Spleen (tissue), 11 donors: ENCODE measurements at regions not wholly inside any gene's neighbourhood (a gene's known extent, or its start where the extent isn't known, plus 50 kb on each side); places are given as distances from the start of the nearest gene placed in this dataset.

Experiments used
- DNase-seq: peaks from one replicate; pipeline ENCODE4 v3.0.0-alpha.2; 2020
- H3K27ac ChIP-seq, 8 donors: fragments of 200-600 bp; sonication (generic) in 7 of 8; 1 replicate in 4 of 8; 2 replicates in 4 of 8; pipeline versions ENCODE4 v1.5.0 to v1.8.0; 2016 to 2021; ENCODE audit warnings: inconsistent platforms in 4 of 8, mild to moderate bottlenecking in 4 of 8, moderate library complexity in 1 of 8
- H3K27me3 ChIP-seq, 7 donors: fragments of 200-600 bp; sonication (generic) in 6 of 7; replicated peaks in 1 of 7; 1 replicate in 4 of 7; 2 replicates in 3 of 7; pipeline versions ENCODE4 v1.5.0 to v1.8.0; 2016 to 2021; ENCODE audit warnings: inconsistent platforms in 3 of 7, mild to moderate bottlenecking in 1 of 7
- H3K36me3 ChIP-seq, 6 donors: fragments of 200-600 bp; sonication (generic) in 5 of 6; 1 replicate in 4 of 6; 2 replicates in 2 of 6; pipeline versions ENCODE4 v1.5.0 to v1.8.0; 2016 to 2021; ENCODE audit warnings: inconsistent platforms in 2 of 6
- H3K4me1 ChIP-seq, 6 donors: fragments of 200-600 bp; sonication (generic) in 5 of 6; 1 replicate in 3 of 6; 2 replicates in 3 of 6; pipeline versions ENCODE4 v1.5.0 to v1.8.0; 2016 to 2021; ENCODE audit warnings: inconsistent platforms in 3 of 6
- H3K4me3 ChIP-seq, 8 donors: fragments of 200-600 bp; sonication (generic) in 7 of 8; 1 replicate in 4 of 8; 2 replicates in 4 of 8; pipeline versions ENCODE4 v1.5.0 to v1.8.0; 2016 to 2021; ENCODE audit warnings: inconsistent platforms in 4 of 8, mild to moderate bottlenecking in 4 of 8, moderate library complexity in 2 of 8
- H3K9me3 ChIP-seq, 8 donors: fragments of 200-600 bp; sonication (generic) in 7 of 8; 1 replicate in 4 of 8; 2 replicates in 4 of 8; pipeline versions ENCODE4 v1.5.0 to v1.8.0; 2016 to 2021; ENCODE audit warnings: inconsistent platforms in 4 of 8
- POLR2A ChIP-seq, 3 donors: fragments of 450-650 bp; IDR thresholded peaks; one replicate each; pipeline ENCODE4 v1.5.1; 2017; ENCODE audit warnings: antibody characterized with exemption in 3 of 3, mild to moderate bottlenecking in 1 of 3
- POLR2AphosphoS5 ChIP-seq, 3 donors: sonication (generic); formaldehyde crosslinking; IDR thresholded peaks; one replicate each; pipeline ENCODE4 v1.5.1; 2017; ENCODE audit warnings: antibody characterized with exemption in 3 of 3
- WGBS, 5 donors: extraction: QIAGEN DNeasy Blood & Tissue Kit in 3 of 5; methylation state at CpG; one replicate each; pipeline versions ENCODE4 v1.1.5 to v1.1.7; 2013 to 2018; 5-methylcytosine and 5-hydroxymethylcytosine counted together
- intact Hi-C: fragments of 100-400 bp; cut with DNase I; formaldehyde crosslinking; loops from one replicate; pipeline ENCODE4 v1.15.0; 2023; ENCODE audit warnings: low total_unique reads
- TF ChIP-seq, protein P1 (sequence below), 11 experiments: fragments of 200-600 bp in 7 of 11; fragments of 450-650 bp in 4 of 11; sonication (generic) in 4 of 11; IDR thresholded peaks in 8 of 11; conservative IDR thresholded peaks in 3 of 11; 1 replicate in 7 of 11; 2 replicates in 4 of 11; pipeline versions ENCODE4 v1.4.0 to v1.8.0; 2016 to 2021; ENCODE audit warnings: antibody characterized with exemption in 11 of 11, inconsistent platforms in 4 of 11, mild to moderate bottlenecking in 1 of 11
- donor health status: healthy with polysubstance abuse.
- donor health status: DM: no; HTN: no; CAD: no; lungs with moderate emphysema.
- donor health status: DM: no; HTN: no; CAD: no.
- donor health status: Bipolar disorder and iron deficiency.
- donor health status: healthy.
- donor health status: DM: no; HTN: no; CAD: no.
- donor health status: DM: yes; HTN: yes; CAD: no.

DNA sequence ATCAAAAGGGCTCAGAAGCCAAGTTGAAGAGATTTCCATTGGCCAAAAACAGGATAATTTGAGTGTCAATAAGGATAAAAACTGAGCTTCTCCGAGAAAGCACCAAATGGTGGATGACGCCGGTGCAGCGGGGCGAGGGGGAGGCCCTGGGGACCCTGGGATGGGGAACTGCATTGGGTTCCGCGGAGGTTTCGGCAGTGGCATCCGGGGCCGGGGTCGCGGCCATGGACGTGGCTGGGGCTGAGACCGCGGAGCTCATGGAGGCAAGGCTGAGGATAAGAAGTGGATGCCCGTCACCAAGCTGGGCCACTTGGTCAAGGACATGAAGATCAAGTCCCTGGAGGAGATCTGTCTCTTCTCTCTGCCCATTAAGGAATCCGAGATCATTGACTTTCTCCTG is 97.2 kb downstream of the DMRTA2 start:
- no peaks in the 10 kb centered on the region for H3K9me3 ChIP-seq
- 93 to 96% (median 94%) methylated on average over 17 of the region's 17 CpGs for WGBS, 5 donors
- TF ChIP-seq POLR2A (IDR thresholded peaks at IDR 0.05) = no peak
- TF ChIP-seq POLR2AphosphoS5 (IDR thresholded peaks at IDR 0.05) = no peak
- TF ChIP-seq, protein P1, sequence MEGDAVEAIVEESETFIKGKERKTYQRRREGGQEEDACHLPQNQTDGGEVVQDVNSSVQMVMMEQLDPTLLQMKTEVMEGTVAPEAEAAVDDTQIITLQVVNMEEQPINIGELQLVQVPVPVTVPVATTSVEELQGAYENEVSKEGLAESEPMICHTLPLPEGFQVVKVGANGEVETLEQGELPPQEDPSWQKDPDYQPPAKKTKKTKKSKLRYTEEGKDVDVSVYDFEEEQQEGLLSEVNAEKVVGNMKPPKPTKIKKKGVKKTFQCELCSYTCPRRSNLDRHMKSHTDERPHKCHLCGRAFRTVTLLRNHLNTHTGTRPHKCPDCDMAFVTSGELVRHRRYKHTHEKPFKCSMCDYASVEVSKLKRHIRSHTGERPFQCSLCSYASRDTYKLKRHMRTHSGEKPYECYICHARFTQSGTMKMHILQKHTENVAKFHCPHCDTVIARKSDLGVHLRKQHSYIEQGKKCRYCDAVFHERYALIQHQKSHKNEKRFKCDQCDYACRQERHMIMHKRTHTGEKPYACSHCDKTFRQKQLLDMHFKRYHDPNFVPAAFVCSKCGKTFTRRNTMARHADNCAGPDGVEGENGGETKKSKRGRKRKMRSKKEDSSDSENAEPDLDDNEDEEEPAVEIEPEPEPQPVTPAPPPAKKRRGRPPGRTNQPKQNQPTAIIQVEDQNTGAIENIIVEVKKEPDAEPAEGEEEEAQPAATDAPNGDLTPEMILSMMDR (IDR thresholded peaks at IDR 0.05 in 8 of 11, conservative IDR thresholded peaks at IDR 0.05 in 3 of 11) = no peak
- no peak overlapping the region for H3K27ac ChIP-seq
- H3K4me3 ChIP-seq = no peak overlapping the region
- DNase-seq = no peak
- intact Hi-C loops = no loop called here
- no peaks in the 10 kb centered on the region for H3K36me3 ChIP-seq
- H3K4me1 ChIP-seq = no peaks in the 10 kb centered on the region
- peaks cover 0 to 41% (median 0%) of the 10 kb centered on the region in 7 donors for H3K27me3 ChIP-seq

DNA sequence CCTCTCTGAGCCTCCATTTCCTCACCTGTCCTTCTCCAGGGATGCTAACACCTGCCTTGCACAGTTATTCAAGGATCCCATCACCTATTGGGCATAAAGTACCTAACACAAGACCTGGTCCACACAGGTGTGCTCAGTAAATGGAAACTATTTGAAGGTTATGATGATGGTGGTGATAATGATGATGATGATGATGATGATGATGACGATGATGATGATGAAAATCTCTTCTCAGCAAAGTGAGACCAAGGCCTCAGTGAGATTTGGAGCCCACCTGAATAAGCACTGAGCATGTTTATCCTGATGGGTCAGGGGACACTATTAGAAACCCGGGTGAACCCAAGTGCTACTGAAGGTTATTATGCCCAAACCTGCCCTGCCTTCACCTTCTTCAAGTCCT is 100.7 kb downstream of the DMRTA2 start:
- Histone ChIP-seq H3K9me3 (no peaks in the 10 kb centered on the region), H3K27me3 (peaks cover 0 to 25% (median 0%) of the 10 kb centered on the region in 7 donors), H3K4me1 (no peaks in the 10 kb centered on the region), H3K27ac (no peak overlapping the region), H3K4me3 (no peak overlapping the region), H3K36me3 (no peaks in the 10 kb centered on the region)
- no peak for DNase-seq
- intact Hi-C loops = no loop called here
- 43 to 85% (median 50%) methylated on average over 2 of the region's 2 CpGs for WGBS, 5 donors
- TF ChIP-seq, protein P1 (IDR thresholded peaks at IDR 0.05 in 8 of 11, conservative IDR thresholded peaks at IDR 0.05 in 3 of 11) = no peak
- TF ChIP-seq POLR2A (IDR thresholded peaks at IDR 0.05) (no peak), POLR2AphosphoS5 (IDR thresholded peaks at IDR 0.05) (no peak)

DNA sequence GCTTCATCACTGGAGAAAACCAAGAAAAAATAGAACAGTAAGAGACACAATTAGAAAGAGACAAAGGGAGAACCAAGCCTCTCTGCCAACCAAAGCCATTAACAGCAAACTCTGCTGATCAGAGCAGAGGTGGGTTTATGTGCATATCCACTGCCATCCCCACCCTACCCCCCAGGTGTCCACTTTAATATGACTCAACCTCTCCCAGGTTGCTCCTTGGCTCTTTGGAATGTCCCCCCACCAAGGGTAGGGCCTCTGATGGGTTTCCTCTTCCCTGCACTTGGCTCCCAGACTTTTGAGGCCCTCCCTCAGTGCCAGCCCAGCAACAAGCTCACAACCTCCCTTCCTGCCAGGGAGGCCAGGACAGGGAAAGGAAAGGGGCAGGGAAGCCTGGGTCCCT is 104.8 kb downstream of the DMRTA2 start:
- Histone ChIP-seq H3K27me3 (peaks cover 0 to 14% (median 0%) of the 10 kb centered on the region in 7 donors), H3K4me1 (no peaks in the 10 kb centered on the region), H3K4me3 (no peak overlapping the region), H3K36me3 (no peaks in the 10 kb centered on the region), H3K27ac (no peak overlapping the region), H3K9me3 (no peaks in the 10 kb centered on the region)
- DNase-seq = no peak
- intact Hi-C loops = no loop called here
- TF ChIP-seq POLR2A (IDR thresholded peaks at IDR 0.05) = no peak
- TF ChIP-seq, protein P1 (IDR thresholded peaks at IDR 0.05 in 8 of 11, conservative IDR thresholded peaks at IDR 0.05 in 3 of 11) = no peak
- TF ChIP-seq POLR2AphosphoS5 (IDR thresholded peaks at IDR 0.05) = no peak

DNA sequence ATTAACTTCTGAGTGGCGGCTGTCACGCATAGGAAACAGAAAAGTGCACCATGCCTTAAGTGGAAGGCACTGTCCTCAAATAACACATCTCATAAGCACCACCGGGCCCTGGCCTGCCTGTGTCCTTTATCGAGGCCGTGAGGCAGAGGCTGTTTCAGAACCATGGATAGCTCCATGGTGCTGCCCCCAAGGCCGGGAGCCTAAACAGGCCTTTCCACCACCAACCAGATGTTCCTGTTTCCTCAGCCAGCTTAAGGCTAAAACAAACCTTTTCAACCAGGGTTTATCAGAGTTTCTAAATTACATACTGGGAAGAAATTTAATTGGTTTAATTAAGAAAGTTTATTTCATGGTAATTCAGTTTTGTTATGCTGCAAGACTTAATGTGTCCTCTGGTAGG is 114.4 kb downstream of the DMRTA2 start:
- Histone ChIP-seq H3K4me3 (no peak overlapping the region), H3K27me3 (peaks cover 0 to 23% (median 0%) of the 10 kb centered on the region in 7 donors), H3K36me3 (no peaks in the 10 kb centered on the region), H3K4me1 (no peaks in the 10 kb centered on the region), H3K27ac (no peak overlapping the region), H3K9me3 (no peaks in the 10 kb centered on the region)
- intact Hi-C loops = no loop called here
- 6 to 20% (median 12%) methylated on average over 6 of the region's 6 CpGs for WGBS, 5 donors
- TF ChIP-seq, protein P1 (IDR thresholded peaks at IDR 0.05 in 8 of 11, conservative IDR thresholded peaks at IDR 0.05 in 3 of 11) = no peak
- no peak for TF ChIP-seq POLR2A (IDR thresholded peaks at IDR 0.05)
- no peak for TF ChIP-seq POLR2AphosphoS5 (IDR thresholded peaks at IDR 0.05)
- DNase-seq = no peak
